Hematopoietic multipotent progenitor cell treated with erythropoietin and hydrocortisone succinate and interleukin-3 and kit ligand, for 15 days (in vitro differentiated cells): ENCODE measurements at regions not wholly inside any gene's neighbourhood (a gene's known extent, or its start where the extent isn't known, plus 50 kb on each side); places are given as distances from the start of the nearest gene placed in this dataset.
"Not testable (repeated sequence)": the region's sequence is repeated elsewhere in the genome, so short reads cannot be mapped to it uniquely, and the experiment has no call there.

ENCODE experiments used
- DNase-seq: peaks from one replicate; pipeline ENCODE4 v3.0.0-alpha.2; 2015; ENCODE audit warnings: low spot score

GRCh38 chr9:11144746-11145145 is 531.9 kb upstream of the PTPRD start:
- no peak for DNase-seq

- DNase-seq = no peak
Observed at GRCh38 chr9:11148189-11148588, 535.4 kb upstream of the PTPRD start.

GRCh38 chr9:11149065-11149464 is 536.3 kb upstream of the PTPRD start:
- DNase-seq = no peak

GRCh38 chr9:11158063-11158462 is 545.3 kb upstream of the PTPRD start:
- no peak for DNase-seq

- DNase-seq = no peak
Observed at GRCh38 chr9:11158676-11159075, 545.9 kb upstream of the PTPRD start.

GRCh38 chr9:11159318-11159862 is 546.6 kb upstream of the PTPRD start:
- DNase-seq = no peak

GRCh38 chr9:11163843-11164242 is 551.0 kb upstream of the PTPRD start:
- DNase-seq = no peak

- no peak for DNase-seq
Observed at GRCh38 chr9:11182001-11182400, 569.2 kb upstream of the PTPRD start.

GRCh38 chr9:11190719-11191118 is 577.9 kb upstream of the PTPRD start:
- DNase-seq = no peak

- no peak for DNase-seq
Observed at GRCh38 chr9:11192993-11193392, 580.2 kb upstream of the PTPRD start.

GRCh38 chr9:11194246-11194645 is 581.4 kb upstream of the PTPRD start:
- DNase-seq = no peak

- not testable (repeated sequence) for DNase-seq
Observed at GRCh38 chr9:11196840-11197365, 584.1 kb upstream of the PTPRD start.

- DNase-seq = no peak
Observed at GRCh38 chr9:11199335-11199734, 586.5 kb upstream of the PTPRD start.

- DNase-seq = no peak
Observed at GRCh38 chr9:11204521-11204920, 591.7 kb upstream of the PTPRD start.

GRCh38 chr9:11206925-11207324 is 594.1 kb upstream of the PTPRD start:
- no peak for DNase-seq

- no peak for DNase-seq
Observed at GRCh38 chr9:11233696-11234095, 620.9 kb upstream of the PTPRD start.

GRCh38 chr9:11235061-11235460 is 622.3 kb upstream of the PTPRD start:
- no peak for DNase-seq

- DNase-seq = no peak
Observed at GRCh38 chr9:11241779-11242178, 629.0 kb upstream of the PTPRD start.

GRCh38 chr9:11257992-11258391 is 645.2 kb upstream of the PTPRD start:
- DNase-seq = no peak

GRCh38 chr9:11269036-11269435 is 656.2 kb upstream of the PTPRD start:
- no peak for DNase-seq

- DNase-seq = no peak
Observed at GRCh38 chr9:11275158-11275695, 662.4 kb upstream of the PTPRD start.

GRCh38 chr9:11312966-11313365 is 700.2 kb upstream of the PTPRD start:
- no peak for DNase-seq

GRCh38 chr9:11318946-11319345 is 706.1 kb upstream of the PTPRD start:
- no peak for DNase-seq

- no peak for DNase-seq
Observed at GRCh38 chr9:11319538-11319937, 706.7 kb upstream of the PTPRD start.
